GM18517 (cell line): ENCODE measurements at regions not wholly inside any gene's neighbourhood (a gene's known extent, or its start where the extent isn't known, plus 50 kb on each side); places are given as distances from the start of the nearest gene placed in this dataset.

Experiments used
- ATAC-seq: cut with Tn5 transposase; IDR thresholded peaks from one replicate; pipeline ENCODE4 v1.9.1; 2021; ENCODE audit warnings: mild to moderate bottlenecking, moderate library complexity; ENCODE audit not compliant: unreplicated experiment

DNA sequence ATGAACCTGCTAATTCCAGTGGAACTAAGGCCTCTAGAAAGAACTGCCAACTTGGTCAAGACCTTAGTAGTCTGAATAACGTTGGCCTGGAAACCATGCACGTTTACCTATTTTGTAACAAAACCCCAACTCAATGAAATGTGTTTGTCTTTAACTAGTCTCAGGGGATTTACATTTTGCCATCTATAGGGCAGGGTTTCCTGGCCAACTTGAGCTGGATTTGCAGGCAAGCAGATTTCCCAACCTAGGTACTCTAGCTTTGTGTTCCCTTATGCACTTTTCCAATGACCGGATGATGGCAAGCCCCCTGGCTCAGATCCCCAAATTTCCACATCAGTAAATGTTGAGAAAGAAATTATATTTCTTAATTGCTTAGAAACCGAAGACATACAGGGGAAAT lies 114.5 kb downstream of the IRS2 start:
- ATAC-seq, result no peak

DNA sequence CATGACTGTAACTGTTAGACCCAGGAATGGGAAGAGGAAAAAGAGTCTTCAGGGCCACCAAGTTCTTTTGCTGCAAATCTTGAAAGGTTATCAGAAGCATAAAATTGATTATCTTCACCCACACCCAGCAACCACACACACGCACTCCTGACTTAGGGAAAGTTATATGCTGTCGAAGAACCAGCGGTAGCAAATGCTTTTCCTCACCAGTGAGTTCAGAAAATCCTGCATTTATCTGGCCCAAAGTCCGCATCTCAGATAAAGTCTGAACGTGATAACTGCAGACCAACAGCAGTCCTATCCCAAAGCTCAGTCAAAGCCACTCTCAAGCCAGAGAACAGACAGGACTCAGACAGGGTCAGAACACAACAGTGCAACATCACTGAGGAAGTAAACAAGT lies 115.6 kb downstream of the IRS2 start:
- ATAC-seq, result no peak

DNA sequence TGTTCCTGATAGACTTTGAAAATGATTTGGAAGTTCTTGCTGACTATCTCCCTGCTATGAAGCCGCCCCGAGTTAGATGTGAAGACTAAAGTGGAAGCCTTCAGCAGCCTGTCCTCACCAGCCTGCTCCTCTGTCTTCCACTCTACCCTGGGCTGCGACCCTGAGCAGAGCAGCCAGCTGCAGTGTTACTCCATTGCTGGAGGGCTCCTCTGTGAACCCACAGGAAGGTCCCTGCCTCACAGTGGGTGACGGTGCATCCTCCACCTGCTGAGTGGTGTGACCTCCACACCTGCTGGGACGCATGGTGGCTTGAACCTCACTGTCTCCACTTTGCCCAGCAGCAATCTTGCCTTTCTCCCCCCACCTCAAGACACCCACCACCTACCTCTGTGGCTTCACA lies 116.4 kb downstream of the IRS2 start:
- no peak for ATAC-seq

DNA sequence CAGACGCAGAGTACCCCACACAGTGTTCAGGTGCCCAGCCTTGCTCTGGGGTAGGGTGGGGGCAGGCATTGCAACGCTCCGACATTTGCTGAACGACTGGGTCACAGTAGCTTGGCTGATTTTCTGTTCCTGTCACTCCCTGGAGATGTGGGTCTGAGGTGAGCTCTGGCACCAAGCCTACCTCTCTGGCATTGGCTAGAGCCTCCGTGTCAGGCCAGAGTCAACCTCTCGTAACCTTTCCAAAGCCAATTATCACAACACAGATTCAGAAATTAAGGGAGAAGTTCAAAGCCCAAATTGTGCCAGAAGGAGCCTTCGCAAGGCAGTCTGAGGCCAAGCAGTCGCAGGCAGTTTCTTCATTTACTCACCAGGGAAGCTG lies 117.2 kb downstream of the IRS2 start:
- no peak for ATAC-seq

DNA sequence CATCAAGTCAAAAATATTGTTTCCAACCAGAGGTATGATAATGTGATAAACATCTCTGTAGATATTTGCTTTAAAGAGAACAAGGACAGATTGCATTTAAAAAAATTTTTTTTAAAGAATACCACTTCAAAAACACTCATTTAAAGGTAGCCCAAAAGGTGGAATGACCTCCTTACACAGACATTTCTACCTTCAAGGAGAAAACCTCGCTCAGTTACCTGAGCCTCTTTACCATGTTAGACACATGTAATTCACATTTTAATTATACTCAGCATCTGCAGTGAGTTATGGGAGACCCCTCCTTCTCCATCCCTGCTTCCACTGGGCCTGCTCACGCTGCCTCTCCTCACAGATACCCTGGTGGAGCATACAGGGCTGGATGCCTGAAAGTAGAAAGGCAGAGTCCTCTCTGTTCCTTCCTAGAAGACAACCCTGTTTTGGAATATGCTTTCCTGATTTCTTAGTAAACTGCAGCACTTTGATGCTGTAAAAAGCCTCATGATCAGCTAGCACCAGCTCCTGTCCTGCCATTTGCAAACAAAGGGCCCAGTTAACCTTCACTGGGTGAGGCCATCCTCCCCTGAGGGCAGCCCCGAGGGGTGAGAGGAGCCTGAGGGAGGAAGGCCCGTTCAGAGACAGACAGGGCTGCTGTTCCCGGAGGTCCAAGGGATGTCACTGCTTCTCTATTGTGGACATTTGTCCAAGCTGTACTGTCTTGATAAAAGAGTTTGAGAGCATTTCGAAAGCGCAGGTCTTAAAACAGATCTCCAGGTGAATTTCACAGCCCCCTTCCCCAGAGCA lies 117.8 kb downstream of the IRS2 start:
- no peak for ATAC-seq

DNA sequence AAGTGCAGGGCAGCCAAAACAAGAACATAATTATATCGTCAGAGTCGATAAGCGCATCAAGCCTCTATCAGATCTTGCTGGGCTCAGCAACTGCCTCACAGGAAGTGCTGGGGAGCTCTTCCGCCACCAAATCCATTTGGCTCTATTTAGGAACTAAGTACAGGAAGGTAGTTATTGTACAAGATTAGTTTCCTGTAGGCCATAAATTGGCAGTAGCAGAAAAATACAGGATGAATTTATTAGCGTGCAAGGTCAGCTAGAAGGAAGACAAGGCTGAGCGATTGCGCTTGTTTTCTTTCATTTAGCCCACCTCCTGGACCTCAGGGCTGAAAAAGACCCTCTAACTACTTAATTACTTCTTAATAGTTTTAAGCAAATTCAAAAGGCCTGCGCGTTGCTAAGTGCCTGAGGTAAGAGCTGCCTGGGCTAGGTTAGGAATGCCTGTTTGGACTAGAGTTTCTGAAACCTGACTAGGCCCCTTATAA lies 118.5 kb downstream of the IRS2 start:
- ATAC-seq, result no peak

DNA sequence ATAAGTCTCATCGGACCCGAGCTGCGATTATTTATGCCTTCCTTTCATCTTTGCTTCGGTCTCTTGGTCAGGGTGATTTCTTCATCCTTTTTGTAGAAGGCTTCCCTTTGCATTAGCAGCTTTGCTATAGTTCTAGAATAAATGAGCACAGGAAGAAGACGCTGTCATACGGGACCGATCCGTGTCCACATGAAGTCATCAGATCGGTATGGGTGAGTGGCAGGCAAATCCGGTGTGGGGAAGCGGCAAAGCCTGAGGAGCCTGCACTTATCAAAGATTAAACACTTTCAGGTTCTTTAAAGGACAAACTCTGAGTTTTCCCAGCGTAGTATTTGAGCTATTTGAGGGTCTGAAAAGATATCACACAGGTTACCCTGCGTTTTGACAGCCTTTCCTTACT lies 119.3 kb downstream of the IRS2 start:
- ATAC-seq, result no peak

DNA sequence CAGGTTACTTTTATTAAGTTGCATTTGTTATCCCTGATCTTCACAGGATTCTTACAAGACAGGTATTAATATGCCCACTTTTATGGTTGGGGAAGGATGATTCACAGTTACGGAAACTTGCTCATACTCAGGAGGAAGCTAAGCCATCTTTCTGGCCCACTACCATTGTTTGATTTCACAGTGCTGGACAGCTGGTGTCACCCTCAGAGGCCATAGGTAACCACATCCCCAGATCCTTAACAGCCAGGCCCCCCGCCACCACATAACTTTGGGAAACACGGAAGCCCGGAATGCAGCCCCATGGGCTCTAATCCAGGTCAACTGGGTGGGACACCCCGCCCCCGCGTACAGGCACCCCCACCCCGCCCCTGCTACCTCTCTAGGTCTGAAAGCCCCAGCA lies 119.7 kb downstream of the IRS2 start:
- no peak for ATAC-seq

DNA sequence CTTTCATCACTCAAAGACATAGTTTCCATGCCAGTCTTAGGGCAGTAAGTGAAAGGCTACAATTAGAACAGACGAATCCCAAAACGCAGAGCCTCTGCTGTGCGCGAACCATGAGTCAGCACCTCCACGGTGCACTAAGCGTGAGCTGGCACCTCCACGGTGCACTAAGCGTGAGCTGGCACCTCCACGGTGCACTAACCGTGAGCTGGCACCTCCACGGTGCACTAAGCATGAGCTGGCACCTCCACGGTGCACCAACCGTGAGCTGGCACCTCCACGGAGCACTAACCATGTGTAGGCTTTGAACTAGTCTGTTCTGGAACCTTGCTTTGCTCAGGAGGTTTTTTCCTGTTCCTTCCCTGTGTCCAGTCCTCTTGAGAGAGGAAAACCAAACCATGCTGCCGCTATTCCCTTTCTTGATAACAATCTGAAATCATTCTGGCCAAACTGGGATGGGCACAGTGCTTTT lies 120.6 kb downstream of the IRS2 start:
- no peak for ATAC-seq

DNA sequence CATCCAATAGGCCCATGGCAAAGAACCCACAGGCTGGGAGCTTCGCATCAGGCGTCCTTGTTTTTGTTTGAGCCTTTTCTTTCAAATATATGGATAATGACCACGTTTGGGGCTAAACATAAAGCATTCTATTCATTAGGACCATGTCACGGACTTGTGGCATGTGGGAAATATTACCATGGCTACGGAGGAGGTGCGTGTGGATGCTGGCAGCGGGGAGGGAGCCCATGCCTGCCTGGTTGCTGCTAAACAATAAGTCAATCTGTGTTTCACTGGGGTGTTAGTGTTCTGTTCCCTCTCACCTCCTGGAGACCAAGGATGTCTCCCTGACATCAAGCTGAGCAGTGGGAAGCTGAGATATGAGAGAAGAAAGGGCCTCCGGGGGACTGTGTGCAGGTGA lies 121.1 kb downstream of the IRS2 start:
- ATAC-seq, result no peak

DNA sequence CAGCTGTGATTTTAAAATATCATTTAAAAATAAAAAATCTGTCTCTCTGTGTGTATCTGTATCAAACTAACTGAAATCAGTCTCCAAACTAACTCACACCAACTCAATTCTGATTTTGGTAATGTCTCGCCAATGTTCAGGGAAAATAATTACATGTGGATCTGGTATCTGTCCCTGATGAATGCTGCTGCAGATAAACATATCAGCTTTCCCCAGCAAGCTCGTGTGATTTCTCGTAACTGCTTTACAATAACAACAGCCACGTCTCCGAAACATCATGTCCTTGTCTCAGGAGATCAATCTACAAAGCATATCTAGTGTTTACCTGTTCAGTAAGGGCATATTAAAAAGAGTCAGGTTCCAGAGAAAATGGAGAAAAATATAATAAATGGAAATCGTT lies 129.0 kb downstream of the IRS2 start:
- no peak for ATAC-seq

DNA sequence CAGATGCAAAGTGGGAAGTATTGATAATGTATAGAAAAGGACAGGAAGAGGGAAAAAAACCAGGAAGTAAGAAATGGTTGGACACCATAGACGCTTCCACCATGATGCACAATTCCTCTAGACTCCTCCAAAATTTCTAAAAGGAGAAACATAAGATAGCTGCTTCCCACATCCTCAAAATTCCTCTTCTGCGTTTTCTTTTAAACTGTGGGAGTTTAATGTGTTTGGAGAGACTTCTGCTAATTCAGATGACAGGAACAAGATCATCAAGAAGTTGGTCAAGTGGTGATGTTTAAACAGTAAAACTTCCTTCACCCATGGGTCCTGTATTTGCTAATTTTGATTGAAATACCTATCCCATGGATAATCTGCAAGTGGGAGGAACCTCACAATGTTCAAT lies 130.2 kb downstream of the IRS2 start:
- no peak for ATAC-seq

DNA sequence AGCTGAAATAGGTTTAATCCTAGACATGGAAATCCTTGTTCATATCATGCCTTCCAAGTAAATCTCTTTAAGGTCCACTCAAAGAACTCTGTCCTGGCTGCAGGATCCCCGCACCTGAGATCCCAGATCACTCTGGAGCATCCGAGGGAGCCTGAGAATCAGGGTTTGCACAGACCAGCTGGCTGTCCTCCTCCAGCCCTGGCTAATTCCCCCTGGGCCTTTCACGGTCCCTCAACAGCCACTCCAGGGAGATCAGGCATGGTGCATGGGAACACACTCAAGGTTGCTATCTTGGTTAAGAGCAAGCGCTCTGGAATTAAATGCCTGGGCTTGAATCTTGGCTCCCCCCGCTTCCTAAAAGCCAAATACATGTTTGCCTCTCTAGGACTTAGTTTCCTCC lies 130.8 kb downstream of the IRS2 start:
- ATAC-seq, result no peak

DNA sequence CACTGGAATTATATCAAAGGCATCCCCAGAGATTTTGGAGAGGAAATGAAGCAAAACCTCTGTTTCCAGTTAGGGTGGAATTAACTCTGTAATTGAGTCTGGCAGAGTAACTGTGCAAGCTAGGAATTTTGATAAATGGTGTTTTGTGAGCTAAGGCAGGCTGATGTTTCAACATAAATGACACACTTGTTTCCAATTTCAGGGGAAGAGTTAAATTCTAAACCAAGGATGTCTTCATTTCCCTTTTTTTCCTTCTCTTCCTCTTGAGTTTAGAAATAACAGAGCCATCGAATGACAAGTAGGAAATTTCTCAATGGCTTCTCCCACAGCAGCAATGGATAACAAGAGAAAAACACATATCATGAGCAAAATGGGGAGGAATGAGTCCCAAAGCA lies 131.2 kb downstream of the IRS2 start:
- no peak for ATAC-seq

DNA sequence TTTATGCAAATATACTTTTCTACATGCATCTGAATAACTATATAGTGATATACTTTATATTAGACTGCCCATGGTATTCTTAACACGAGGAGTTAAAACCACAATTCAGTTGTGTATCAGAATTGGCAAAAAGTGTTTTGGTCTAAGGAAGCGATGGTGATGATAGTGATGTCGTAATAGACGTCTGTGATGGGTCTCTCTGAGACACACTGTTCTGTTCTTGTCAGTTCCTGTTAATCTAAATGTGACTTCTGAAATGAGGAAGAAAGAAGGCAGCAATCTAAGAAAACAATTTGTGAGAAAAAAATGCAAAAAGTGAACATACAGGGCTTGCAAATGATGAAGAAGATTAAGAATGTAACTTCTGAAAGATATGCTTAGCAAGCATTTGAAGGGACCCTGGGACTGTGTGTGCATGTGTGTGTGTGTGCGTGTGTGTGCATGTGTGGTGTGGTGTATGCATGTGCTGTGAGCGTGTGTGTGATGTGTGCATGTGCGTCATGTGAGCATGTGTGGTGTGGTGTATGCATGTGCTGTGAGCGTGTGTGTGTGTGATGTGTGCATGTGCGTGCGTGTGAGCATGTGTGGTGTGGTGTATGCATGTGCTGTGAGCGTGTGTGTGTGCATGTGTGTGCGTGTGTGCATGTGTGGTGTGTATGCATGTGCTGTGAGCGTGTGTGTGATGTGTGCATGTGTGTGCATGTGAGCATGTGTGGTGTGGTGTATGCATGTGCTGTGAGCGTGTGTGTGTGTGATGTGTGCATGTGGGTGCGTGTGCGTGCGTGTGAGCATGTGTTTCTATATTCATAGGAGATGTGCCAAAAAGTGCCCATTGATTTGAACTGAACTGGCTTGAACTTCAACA lies 131.8 kb downstream of the IRS2 start:
- ATAC-seq, result no peak

DNA sequence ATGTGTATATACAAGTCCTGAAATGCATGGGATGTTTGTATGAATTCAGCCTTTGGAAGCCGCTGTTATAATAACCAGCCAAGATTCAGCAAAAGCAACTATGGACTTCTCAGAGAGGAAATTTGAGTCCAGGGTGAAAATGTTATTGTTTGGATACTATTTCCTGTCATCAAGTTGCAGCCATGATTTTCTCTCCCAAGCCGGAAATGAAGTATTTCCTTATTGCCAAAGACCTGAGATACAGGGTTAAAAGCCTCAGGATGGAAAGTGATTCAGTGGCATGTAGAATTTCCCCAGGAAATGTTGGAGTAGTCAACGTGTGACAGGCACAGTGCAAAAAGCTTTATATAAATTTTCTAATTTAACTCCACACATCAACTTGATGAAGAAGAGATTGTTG lies 133.9 kb downstream of the IRS2 start:
- ATAC-seq, result no peak

DNA sequence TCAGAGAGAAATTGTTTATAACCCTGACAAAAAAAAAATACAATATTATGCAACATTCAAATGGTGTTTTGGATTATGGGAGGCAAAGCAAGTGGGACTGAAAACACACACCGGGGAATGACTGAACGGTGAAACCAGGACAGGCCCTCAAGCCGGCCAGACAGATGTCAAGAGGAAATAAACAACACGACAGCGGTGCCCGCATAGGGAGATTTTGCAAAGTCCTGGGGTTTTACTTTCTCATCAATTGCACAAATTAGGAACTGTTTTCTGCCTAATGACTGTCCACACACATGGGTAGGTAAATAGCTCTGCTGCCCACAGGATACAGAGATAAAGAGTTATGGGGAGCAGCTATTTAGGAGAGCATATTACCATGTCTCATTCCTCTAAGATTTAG lies 134.5 kb downstream of the IRS2 start:
- ATAC-seq, result no peak

DNA sequence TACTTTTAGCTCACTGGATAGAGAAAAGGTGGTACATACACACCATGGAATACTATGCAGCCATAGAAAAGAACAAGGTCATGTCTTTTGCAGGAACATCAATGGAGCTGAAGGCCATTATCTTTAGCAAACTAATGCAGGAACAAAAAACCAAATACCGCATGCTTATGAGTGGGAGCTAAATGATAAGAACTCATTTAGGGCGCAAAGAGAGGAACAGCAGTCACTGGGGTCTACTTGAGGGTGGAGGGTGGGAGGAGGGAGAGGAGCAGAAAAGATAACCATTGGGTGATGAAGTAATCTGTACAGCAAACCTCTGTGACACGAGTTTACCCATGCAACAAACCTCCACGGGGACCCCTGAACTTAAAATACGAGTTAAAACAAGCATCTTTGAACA lies 135.1 kb downstream of the IRS2 start:
- ATAC-seq, result no peak

DNA sequence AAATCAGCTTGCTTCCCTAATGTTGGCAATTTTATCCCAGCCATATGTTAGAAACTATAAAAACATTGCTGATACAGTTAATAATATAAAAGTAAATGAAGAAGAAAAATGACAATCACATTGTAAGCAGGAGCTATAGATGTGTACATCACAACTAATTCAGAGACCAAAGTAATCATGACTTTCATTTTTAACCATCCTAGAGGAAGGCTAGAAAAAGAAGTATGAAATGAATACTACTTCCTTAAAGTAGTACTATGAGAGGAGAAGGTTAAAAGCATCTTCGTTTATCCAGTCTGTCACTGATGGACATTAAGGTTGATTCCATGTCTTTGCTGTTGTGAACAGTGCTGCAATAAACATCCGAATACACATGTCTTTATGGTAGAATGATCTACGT lies 135.5 kb downstream of the IRS2 start:
- ATAC-seq, result no peak

DNA sequence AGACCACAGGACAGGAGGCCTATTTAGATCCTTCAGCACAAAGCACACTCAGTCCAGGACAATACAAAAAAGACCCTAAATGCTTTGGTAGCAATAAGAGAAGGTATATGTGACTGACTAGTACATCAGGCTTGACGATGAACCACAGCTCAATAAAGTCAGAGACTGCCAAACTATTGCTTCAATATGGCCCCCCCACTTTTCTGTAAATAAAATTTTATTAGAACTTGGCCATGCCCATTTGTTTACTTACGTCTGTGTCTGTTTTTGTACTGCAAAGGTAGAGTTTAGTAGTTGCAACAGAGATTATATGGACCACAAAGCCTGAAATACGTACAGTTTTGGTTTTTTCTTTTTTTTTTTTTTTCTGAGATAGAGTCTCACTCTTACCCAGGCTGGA lies 136.7 kb downstream of the IRS2 start:
- no peak for ATAC-seq

DNA sequence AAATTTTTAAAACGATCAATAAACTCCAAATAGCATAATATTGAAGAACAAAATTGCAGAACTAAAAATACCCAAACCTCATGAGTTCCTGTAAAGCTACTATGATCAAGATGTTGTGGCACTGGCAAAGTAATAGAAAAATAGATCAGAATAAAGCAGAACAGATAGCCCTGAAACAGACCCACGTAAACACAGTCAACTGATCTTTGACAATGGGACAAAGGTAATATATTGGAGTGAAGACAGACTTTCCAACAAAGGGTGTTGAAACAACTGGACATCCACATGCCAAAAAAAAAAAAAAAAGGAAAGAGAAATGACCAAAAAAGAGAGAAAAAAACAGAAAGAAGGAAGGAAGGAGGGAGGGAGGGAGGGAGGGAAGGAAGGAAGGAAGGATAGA lies 138.7 kb downstream of the IRS2 start:
- ATAC-seq, result no peak

DNA sequence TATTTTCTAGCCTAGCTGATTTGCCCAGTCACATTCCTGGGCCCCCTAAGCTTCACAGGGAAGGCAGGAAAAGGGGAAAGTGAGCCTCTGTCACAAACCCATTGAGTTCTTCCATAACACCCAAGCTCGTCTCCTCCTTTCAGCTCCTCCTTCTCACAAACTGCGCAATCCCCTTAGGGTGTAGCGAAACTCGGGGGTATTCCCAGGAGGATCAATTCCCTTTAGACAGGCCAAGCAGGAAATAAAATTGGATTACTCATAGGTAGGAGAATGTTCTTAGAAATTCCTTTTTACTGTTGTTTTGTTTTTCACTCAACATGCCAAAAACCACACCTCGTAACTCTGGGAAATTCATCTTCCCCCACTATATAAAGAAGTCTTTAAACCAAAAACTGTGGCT lies 139.3 kb downstream of the IRS2 start:
- no peak for ATAC-seq
